ENCODE measurements at regions not wholly inside any gene's neighbourhood (a gene's known extent, or its start where the extent isn't known, plus 50 kb on each side); places are given as distances from the start of the nearest gene placed in this dataset.
"Not testable (repeated sequence)": the region's sequence is repeated elsewhere in the genome, so short reads cannot be mapped to it uniquely, and the experiment has no call there.

DNA sequence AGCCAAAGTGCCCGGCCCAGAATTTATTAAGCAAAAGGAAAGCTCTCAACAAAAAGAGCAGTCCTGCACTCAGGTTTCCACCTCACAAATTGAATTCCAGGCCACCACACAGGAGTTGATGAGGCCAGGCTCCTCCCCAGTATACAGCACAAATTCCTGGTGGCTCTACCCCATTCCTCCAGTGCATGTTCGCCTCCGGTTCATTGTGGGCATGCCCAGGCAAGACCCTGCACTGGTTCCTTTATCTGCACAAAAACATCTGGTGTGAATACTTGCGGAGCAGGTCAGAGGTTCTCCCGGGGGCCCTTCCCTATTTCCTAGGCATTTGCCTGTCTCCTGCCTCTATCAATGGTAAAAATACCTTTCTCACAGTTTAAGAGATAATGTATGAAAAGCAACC is 195.2 kb upstream of the ANXA10 start:
- no peak overlapping the region for H3K4me3 ChIP-seq (ENCODE audit: low read depth, low read length)
- no peak for DNase-seq (ENCODE audit: low read depth, low spot score)
- in situ Hi-C loops (cut with HindIII; ENCODE audit: low sequenced_read_pairs), result no loop called here
- TF ChIP-seq, protein P1, sequence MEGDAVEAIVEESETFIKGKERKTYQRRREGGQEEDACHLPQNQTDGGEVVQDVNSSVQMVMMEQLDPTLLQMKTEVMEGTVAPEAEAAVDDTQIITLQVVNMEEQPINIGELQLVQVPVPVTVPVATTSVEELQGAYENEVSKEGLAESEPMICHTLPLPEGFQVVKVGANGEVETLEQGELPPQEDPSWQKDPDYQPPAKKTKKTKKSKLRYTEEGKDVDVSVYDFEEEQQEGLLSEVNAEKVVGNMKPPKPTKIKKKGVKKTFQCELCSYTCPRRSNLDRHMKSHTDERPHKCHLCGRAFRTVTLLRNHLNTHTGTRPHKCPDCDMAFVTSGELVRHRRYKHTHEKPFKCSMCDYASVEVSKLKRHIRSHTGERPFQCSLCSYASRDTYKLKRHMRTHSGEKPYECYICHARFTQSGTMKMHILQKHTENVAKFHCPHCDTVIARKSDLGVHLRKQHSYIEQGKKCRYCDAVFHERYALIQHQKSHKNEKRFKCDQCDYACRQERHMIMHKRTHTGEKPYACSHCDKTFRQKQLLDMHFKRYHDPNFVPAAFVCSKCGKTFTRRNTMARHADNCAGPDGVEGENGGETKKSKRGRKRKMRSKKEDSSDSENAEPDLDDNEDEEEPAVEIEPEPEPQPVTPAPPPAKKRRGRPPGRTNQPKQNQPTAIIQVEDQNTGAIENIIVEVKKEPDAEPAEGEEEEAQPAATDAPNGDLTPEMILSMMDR (IDR thresholded peaks at IDR 0.05; ENCODE audit: low read depth, low read length), result no peak

DNA sequence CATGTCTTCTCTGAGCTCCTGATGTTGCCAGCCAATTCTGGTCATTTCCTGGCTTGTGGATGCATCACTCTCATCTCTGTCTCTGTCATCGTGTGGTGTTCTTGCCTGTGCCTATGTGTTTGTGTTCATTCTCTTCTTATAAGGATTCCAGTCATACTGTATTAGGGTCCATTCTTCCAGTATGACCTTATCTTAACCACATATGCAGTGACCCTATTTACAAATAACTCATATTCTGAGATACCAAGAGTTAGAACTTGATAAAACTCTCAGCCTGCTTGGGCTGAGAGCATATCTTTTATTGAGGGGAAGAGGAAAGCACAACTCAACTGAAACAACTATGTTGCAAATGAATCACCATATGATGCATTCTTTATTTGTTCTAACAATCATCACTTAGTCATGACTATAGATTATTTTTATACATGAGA is 189.0 kb upstream of the ANXA10 start:
- in situ Hi-C loops (cut with HindIII; ENCODE audit: low sequenced_read_pairs), result no loop called here
- TF ChIP-seq, protein P1 (IDR thresholded peaks at IDR 0.05; ENCODE audit: low read depth, low read length), result no peak
- H3K4me3 ChIP-seq (ENCODE audit: low read depth, low read length), result no peak overlapping the region
- DNase-seq (ENCODE audit: low read depth, low spot score), result peak; percentile 69

DNA sequence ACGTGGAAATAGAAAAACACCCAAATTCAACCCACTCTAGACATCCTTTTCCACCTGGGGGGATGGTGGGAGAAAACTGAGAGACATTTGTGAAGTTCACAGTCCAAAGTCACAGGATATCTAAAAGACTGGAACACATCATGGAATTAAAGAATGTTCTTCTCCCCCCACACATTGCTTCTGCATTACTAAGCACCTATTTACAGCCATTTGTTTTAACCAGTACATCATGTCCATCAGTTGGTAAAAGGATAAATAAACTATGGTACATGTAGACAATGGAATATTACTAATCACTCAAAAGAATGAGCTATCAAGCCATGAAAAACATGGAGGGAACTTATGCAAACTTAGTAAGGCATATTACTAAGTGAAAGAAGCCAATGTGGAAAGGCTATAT is 185.5 kb upstream of the ANXA10 start:
- TF ChIP-seq, protein P1 (IDR thresholded peaks at IDR 0.05; ENCODE audit: low read depth, low read length), result no peak
- H3K4me3 ChIP-seq (ENCODE audit: low read depth, low read length), result no peak overlapping the region
- in situ Hi-C loops (cut with HindIII; ENCODE audit: low sequenced_read_pairs), result no loop called here
- no peak for DNase-seq (ENCODE audit: low read depth, low spot score)

DNA sequence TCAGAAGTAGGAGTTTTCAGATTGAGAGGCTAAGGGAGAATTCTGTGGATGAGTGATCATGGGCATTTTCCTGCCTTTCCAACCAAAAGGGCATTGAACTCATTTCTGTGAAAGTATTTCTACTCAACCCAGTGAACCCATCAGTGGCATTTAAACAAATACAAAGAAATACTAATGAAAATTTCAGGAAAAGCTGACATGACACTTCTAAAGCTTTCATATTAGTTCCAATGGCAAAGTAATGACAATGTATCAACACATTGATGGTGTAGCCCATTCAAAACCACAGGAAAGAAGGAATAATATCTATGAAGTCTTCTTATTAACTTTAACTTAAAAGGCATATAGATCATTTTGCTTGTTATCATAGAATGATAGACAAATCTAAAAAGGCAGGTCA is 183.5 kb upstream of the ANXA10 start:
- in situ Hi-C loops (cut with HindIII; ENCODE audit: low sequenced_read_pairs), result no loop called here
- no peak overlapping the region for H3K4me3 ChIP-seq (ENCODE audit: low read depth, low read length)
- TF ChIP-seq, protein P1 (IDR thresholded peaks at IDR 0.05; ENCODE audit: low read depth, low read length), result no peak
- no peak for DNase-seq (ENCODE audit: low read depth, low spot score)

DNA sequence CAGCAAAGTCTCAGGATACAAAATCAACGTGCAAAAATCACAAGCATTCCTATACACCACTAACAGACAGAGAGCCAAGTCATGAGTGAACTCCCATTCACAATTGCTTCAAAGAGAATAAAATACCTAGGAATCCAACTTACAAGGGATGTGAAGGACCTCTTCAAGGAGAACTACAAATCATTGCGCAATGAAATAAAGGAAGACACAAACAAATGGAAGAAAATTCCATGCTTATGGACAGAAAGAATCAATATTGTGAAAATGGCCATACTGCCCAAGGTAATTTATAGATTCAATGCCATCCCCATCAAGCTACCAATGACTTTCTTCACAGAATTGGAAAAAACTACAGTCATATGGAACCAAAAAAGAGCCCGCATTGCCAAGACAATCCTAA is 179.8 kb upstream of the ANXA10 start:
- in situ Hi-C loops (cut with HindIII; ENCODE audit: low sequenced_read_pairs); H3K4me3 ChIP-seq (ENCODE audit: low read depth, low read length); DNase-seq (ENCODE audit: low read depth, low spot score): not testable (repeated sequence)

DNA sequence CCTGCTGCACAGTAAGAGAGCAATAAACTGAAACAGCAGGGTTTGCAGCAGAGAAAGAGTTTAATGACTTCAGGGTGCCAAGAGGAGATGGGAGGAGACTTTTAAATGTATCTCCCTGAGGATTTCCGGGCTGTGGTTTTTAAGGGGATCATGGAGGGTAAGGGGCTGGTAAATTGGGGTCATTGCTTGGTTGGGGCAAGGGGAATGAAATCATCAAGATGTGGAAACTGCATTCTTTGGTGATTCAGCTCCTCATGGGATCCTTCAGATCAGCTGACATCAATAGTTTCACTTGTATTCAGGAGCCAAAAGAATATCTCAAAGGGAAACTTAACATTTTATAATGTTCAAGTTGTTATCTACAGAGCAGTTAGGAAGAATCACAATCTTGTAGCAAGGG is 174.3 kb upstream of the ANXA10 start:
- in situ Hi-C loops (cut with HindIII; ENCODE audit: low sequenced_read_pairs), result no loop called here
- no peak overlapping the region for H3K4me3 ChIP-seq (ENCODE audit: low read depth, low read length)
- no peak for DNase-seq (ENCODE audit: low read depth, low spot score)
- TF ChIP-seq, protein P1 (IDR thresholded peaks at IDR 0.05; ENCODE audit: low read depth, low read length), result no peak

DNA sequence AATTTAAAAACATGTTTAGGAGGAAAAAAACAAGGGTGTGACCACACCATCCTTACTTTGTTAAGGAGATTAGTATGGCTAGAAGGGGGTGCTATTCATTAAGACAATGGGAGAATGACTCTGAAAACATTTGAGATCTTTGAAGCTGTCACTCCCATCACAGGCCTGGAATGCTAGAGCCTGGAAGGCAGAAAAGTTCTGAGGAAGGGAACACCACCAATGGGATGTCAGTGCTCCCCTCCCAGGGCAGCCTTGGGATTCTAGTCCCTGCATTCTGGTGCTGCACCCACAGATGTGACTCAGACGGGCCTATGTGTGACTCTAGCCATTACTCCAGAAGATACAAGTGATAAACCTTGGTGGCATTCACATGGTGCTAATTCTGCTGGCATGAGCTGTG is 162.2 kb upstream of the ANXA10 start:
- DNase-seq (ENCODE audit: low read depth, low spot score), result no peak
- in situ Hi-C loops (cut with HindIII; ENCODE audit: low sequenced_read_pairs), result no loop called here

More for the DNA sequence above, 162.2 kb upstream of the ANXA10 start:
- TF ChIP-seq, protein P1 (IDR thresholded peaks at IDR 0.05; ENCODE audit: low read depth, low read length), result no peak
- H3K4me3 ChIP-seq (ENCODE audit: low read depth, low read length), result no peak overlapping the region
